Sigmoid colon (tissue), 4 donors: ENCODE measurements at regions not wholly inside any gene's neighbourhood (a gene's known extent, or its start where the extent isn't known, plus 50 kb on each side); places are given as distances from the start of the nearest gene placed in this dataset.

Experiments
- EP300 ChIP-seq, 4 donors: sonication (generic); formaldehyde crosslinking; IDR thresholded peaks; one replicate each; pipeline ENCODE4 v1.6.1; 2017; ENCODE audit warnings: antibody characterized with exemption in 4 of 4
- POLR2AphosphoS5 ChIP-seq, 4 donors: sonication (generic); formaldehyde crosslinking; IDR thresholded peaks; one replicate each; pipeline ENCODE4 v1.6.1; 2017; ENCODE audit warnings: antibody characterized with exemption in 4 of 4
- TF ChIP-seq, protein P1 (sequence below), 4 experiments: fragments of 450-650 bp in 3 of 4; fragments of 200-600 bp in 1 of 4; IDR thresholded peaks; one replicate each; pipeline ENCODE4 v1.5.1; 2016 to 2019; ENCODE audit warnings: antibody characterized with exemption in 4 of 4, mild to moderate bottlenecking in 3 of 4, moderate library complexity in 2 of 4

- TF ChIP-seq, protein P1, sequence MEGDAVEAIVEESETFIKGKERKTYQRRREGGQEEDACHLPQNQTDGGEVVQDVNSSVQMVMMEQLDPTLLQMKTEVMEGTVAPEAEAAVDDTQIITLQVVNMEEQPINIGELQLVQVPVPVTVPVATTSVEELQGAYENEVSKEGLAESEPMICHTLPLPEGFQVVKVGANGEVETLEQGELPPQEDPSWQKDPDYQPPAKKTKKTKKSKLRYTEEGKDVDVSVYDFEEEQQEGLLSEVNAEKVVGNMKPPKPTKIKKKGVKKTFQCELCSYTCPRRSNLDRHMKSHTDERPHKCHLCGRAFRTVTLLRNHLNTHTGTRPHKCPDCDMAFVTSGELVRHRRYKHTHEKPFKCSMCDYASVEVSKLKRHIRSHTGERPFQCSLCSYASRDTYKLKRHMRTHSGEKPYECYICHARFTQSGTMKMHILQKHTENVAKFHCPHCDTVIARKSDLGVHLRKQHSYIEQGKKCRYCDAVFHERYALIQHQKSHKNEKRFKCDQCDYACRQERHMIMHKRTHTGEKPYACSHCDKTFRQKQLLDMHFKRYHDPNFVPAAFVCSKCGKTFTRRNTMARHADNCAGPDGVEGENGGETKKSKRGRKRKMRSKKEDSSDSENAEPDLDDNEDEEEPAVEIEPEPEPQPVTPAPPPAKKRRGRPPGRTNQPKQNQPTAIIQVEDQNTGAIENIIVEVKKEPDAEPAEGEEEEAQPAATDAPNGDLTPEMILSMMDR (IDR thresholded peaks at IDR 0.05), result no peak
- TF ChIP-seq POLR2AphosphoS5 (IDR thresholded peaks at IDR 0.05) (no peak), EP300 (IDR thresholded peaks at IDR 0.05) (no peak)
These were observed 103.3 kb upstream of the NLRP1 start for GRCh38 chr17:5687646-5688045.
